HFFc6 (cell line): ENCODE measurements at regions not wholly inside any gene's neighbourhood (a gene's known extent, or its start where the extent isn't known, plus 50 kb on each side); places are given as distances from the start of the nearest gene placed in this dataset.
A peak's percentile ranks its signal among the peaks of the same experiment; 100 is the strongest.

Source experiments
- DNase-seq: peaks from one replicate; pipeline ENCODE4 v3.0.0-alpha.2; 2018
- H3K27ac Mint-ChIP-seq: 2 replicates; pipeline ENCODE4 v1.8.0; 2020; ENCODE audit warnings: mild to moderate bottlenecking, mixed read lengths
- H3K27me3 Mint-ChIP-seq: 2 replicates; pipeline ENCODE4 v1.8.0; 2021; ENCODE audit warnings: mild to moderate bottlenecking, moderate library complexity, mixed read lengths; ENCODE audit not compliant: insufficient read depth
- H3K36me3 Mint-ChIP-seq: 2 replicates; pipeline ENCODE4 v1.8.0; 2021; ENCODE audit warnings: low read depth, mixed read lengths
- H3K4me1 Mint-ChIP-seq: 2 replicates; pipeline ENCODE4 v1.8.0; 2020; ENCODE audit warnings: low read depth, mixed read lengths
- H3K4me3 Mint-ChIP-seq: 2 replicates; pipeline ENCODE4 v1.8.0; 2020; ENCODE audit warnings: mild to moderate bottlenecking, moderate library complexity, mixed read lengths
- H3K9me3 Mint-ChIP-seq: 2 replicates; pipeline ENCODE4 v1.8.0; 2020; ENCODE audit warnings: mild to moderate bottlenecking, mixed read lengths
- TF ChIP-seq, protein P1 (sequence below): fragments of 200-600 bp; sonication (generic); IDR thresholded peaks from 2 replicates; pipeline ENCODE4 v1.5.0; 2021; ENCODE audit warnings: antibody characterized with exemption, mild to moderate bottlenecking

DNA sequence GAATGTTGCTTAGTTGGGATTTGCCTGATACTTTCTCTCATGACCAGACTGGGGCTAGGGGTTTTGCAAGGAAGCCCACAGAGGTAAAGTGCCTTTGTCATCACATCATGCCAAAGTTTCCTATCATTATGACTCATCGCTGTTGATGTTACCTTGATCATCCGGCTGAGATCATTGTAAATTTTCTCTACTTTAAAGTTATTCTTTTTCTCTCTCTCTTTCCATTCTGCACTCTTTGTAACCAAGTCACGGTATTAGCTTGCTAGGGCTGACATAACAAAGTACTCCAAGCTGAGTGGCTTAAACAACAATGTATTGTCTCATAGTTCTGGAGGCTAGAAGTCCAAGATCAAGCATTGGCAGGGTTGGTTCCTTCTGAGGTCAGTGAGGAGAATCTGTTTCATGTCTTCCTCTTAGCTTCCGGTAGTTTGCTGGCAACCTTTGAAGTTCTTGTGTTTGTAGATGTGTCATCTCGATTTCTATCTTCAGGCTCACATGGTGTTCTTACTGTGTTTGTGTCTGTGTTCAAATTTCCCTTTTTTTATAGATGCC is 113.0 kb downstream of the DTHD1 start:
- H3K27me3 Mint-ChIP-seq, result no peaks in the 10 kb centered on the region
- H3K36me3 Mint-ChIP-seq, result peaks cover 7% of the 10 kb centered on the region; the same call in 1 of the 2 replicates
- TF ChIP-seq, protein P1, sequence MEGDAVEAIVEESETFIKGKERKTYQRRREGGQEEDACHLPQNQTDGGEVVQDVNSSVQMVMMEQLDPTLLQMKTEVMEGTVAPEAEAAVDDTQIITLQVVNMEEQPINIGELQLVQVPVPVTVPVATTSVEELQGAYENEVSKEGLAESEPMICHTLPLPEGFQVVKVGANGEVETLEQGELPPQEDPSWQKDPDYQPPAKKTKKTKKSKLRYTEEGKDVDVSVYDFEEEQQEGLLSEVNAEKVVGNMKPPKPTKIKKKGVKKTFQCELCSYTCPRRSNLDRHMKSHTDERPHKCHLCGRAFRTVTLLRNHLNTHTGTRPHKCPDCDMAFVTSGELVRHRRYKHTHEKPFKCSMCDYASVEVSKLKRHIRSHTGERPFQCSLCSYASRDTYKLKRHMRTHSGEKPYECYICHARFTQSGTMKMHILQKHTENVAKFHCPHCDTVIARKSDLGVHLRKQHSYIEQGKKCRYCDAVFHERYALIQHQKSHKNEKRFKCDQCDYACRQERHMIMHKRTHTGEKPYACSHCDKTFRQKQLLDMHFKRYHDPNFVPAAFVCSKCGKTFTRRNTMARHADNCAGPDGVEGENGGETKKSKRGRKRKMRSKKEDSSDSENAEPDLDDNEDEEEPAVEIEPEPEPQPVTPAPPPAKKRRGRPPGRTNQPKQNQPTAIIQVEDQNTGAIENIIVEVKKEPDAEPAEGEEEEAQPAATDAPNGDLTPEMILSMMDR, result no peak
- peaks cover 29% of the 10 kb centered on the region for H3K9me3 Mint-ChIP-seq
- no peak overlapping the region for H3K4me3 Mint-ChIP-seq
- H3K27ac Mint-ChIP-seq, result no peak overlapping the region
- no peaks in the 10 kb centered on the region for H3K4me1 Mint-ChIP-seq
- no peak for DNase-seq

DNA sequence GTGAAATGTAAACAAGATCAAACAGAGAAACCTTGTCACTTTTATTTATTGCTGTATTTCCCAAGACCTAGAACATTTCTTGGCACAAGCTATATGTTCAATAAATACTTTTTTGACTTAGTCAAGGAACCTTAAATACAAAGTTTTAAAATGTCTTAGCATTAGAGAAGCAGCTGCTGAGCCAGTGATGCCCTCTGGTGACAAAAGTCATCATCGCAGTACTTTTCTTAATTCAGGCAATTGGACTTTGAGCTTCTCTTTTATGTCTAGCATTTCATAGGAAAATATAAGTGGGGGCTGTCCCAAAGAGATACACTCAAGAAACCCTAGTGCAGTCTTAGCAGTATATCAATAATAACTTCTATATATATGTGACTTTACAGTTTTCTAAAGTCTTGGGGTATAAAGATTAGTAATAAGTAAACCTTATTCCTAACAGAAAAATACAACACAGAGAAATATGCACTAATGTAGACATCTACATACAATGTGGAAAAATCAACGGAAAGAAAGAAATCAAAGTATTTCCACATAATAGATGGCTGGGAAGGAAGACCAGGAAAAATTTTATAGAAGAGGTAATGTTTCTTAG is 118.4 kb downstream of the DTHD1 start:
- no peaks in the 10 kb centered on the region for H3K27me3 Mint-ChIP-seq
- peaks cover 20% of the 10 kb centered on the region for H3K9me3 Mint-ChIP-seq
- DNase-seq, result no peak
- no peak overlapping the region for H3K4me3 Mint-ChIP-seq
- H3K27ac Mint-ChIP-seq, result no peak overlapping the region
- H3K36me3 Mint-ChIP-seq, result no peaks in the 10 kb centered on the region
- no peaks in the 10 kb centered on the region for H3K4me1 Mint-ChIP-seq
- TF ChIP-seq, protein P1, result peak; percentile 41; the same call in 1 of the 2 replicates

DNA sequence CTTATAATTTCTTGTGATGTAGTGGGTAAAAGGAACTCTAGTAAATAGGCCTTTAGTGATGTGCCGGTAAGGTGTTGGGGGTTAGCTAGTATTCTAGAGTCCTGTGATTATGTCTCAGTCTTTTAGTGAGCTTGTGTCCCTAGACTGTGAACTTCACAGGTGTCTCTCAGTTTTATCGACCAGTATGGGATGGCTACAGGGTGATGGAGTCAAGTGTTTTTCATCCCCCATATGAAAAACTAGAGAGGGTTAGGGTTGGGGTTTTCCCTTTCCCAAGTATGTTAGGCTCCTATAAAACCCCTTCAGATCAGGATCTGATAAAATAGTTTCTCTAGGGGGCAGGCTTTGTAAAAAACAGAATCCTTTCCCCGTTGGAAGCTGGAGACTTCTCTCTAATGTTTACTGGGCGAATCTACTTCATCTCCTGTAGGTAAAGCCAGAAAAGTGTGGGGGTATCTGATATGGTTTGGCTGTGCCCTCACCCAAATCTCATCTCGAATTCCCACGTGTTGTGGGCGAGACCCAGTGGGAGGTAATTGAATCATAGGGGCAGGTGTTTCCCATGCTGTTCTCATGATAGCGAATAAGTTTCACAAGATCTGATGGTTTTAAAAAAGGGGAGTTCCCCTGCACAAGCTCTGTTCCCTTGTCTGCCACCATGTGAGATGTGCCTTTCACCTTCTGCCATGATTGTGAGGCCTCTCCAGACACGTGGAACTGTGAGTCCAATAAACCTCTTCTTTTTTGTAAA is 120.8 kb downstream of the DTHD1 start:
- Mint-ChIP-seq H3K4me3 (no peak overlapping the region), H3K4me1 (no peaks in the 10 kb centered on the region), H3K9me3 (peaks cover 11% of the 10 kb centered on the region), H3K27me3 (no peaks in the 10 kb centered on the region), H3K36me3 (no peaks in the 10 kb centered on the region), H3K27ac (no peak overlapping the region)
- DNase-seq, result no peak
- TF ChIP-seq, protein P1, result no peak

DNA sequence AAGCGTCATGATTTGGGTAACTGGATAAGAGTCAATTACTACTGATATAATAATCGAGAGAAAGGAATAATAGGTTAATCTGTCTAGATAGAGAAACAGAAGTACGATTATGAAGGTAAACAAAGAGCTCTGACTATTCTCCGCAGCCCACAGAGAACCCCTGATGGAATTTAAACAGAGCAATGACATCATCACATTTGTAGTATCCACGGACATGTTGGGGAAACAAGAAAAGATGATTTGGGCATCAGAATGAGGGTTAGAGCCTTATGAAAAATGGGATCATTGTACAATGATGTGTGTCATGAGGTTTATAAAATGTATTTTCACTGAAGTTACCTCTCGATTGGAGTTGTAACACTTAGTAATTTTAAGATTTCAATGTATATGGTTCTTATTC is 129.9 kb downstream of the DTHD1 start:
- no peak overlapping the region for H3K4me3 Mint-ChIP-seq
- H3K27ac Mint-ChIP-seq, result no peak overlapping the region
- TF ChIP-seq, protein P1, result no peak
- H3K36me3 Mint-ChIP-seq, result no peaks in the 10 kb centered on the region
- H3K9me3 Mint-ChIP-seq, result peaks cover 31% of the 10 kb centered on the region
- no peak for DNase-seq
- no peaks in the 10 kb centered on the region for H3K4me1 Mint-ChIP-seq
- no peaks in the 10 kb centered on the region for H3K27me3 Mint-ChIP-seq

DNA sequence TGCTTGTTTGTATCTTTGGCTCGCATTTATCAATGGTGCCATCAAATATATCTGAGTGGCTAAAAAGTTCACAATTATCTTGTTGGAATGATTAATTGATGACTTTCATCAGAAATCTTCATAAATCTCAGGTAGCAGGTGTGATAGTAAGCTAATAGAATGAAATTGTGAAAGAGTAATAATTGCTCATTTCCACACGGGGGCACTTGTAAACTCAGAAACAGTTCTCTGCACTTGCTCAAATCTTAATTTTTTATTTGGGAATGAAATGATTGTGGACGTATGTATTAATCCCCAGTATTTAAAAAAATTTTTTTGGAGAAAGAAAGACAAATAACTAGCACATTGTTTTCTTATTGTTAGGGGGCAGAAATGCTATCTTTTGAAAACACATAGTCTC is 132.8 kb downstream of the DTHD1 start:
- TF ChIP-seq, protein P1, result 0 out of 2 replicates have a peak, but pooled peaks have one; percentile 25
- no peaks in the 10 kb centered on the region for H3K36me3 Mint-ChIP-seq
- no peaks in the 10 kb centered on the region for H3K27me3 Mint-ChIP-seq
- no peaks in the 10 kb centered on the region for H3K4me1 Mint-ChIP-seq
- H3K27ac Mint-ChIP-seq, result no peak overlapping the region
- H3K4me3 Mint-ChIP-seq, result no peak overlapping the region
- DNase-seq, result no peak
- H3K9me3 Mint-ChIP-seq, result peaks cover 30% of the 10 kb centered on the region
